Breast epithelium (tissue), 4 donors: ENCODE measurements at regions not wholly inside any gene's neighbourhood (a gene's known extent, or its start where the extent isn't known, plus 50 kb on each side); places are given as distances from the start of the nearest gene placed in this dataset.
"Not testable (repeated sequence)": the region's sequence is repeated elsewhere in the genome, so short reads cannot be mapped to it uniquely, and the experiment has no call there.

ENCODE experiments used
- DNase-seq, 2 donors: peaks; one replicate each; pipeline ENCODE4 v3.0.0-alpha.2; 2019; ENCODE audit warnings: low spot score in 2 of 2
- H3K27ac ChIP-seq, 2 donors: fragments of 200-600 bp; sonication (generic) in 1 of 2; one replicate each; pipeline ENCODE4 v1.5.1; 2016 to 2019; ENCODE audit warnings: mild to moderate bottlenecking in 1 of 2
- H3K27me3 ChIP-seq, 2 donors: fragments of 200-600 bp; sonication (generic) in 1 of 2; one replicate each; pipeline versions ENCODE4 v1.5.1 to v1.6.0; 2017 to 2019; ENCODE audit warnings: control low read depth in 1 of 2, mild to moderate bottlenecking in 1 of 2
- H3K36me3 ChIP-seq: fragments of 200-600 bp; one replicate; pipeline ENCODE4 v1.5.1; 2019
- H3K4me1 ChIP-seq, 2 donors: fragments of 200-600 bp; sonication (generic); one replicate each; pipeline ENCODE4 v1.5.1; 2016 to 2019; ENCODE audit warnings: control low read depth in 1 of 2
- H3K4me3 ChIP-seq, 3 donors: fragments of 200-600 bp; sonication (generic); 1 replicate in 2 of 3; 2 replicates in 1 of 3; pipeline ENCODE4 v1.5.1; 2016 to 2019; ENCODE audit warnings: mild to moderate bottlenecking in 3 of 3, moderate library complexity in 2 of 3
- H3K9me3 ChIP-seq, 2 donors: fragments of 200-600 bp; sonication (generic) in 1 of 2; one replicate each; pipeline ENCODE4 v1.5.1; 2016 to 2019; ENCODE audit warnings: control low read depth in 1 of 2
- POLR2A ChIP-seq: fragments of 450-650 bp; IDR thresholded peaks from one replicate; pipeline ENCODE4 v1.6.1; 2016; ENCODE audit warnings: antibody characterized with exemption, mild to moderate bottlenecking, moderate library complexity
- POLR2AphosphoS5 ChIP-seq, 3 donors: sonication (generic); formaldehyde crosslinking; IDR thresholded peaks; one replicate each; pipeline ENCODE4 v1.6.1; 2017; ENCODE audit warnings: antibody characterized with exemption in 3 of 3
- intact Hi-C: fragments of 100-400 bp; cut with DNase I; formaldehyde crosslinking; loops from one replicate; pipeline ENCODE4 v1.15.1; 2023; ENCODE audit warnings: low total_unique reads
- TF ChIP-seq, protein P1 (sequence below), 3 donors: fragments of 450-650 bp; IDR thresholded peaks; one replicate each; pipeline ENCODE4 v1.5.1; 2016 to 2017; ENCODE audit warnings: antibody characterized with exemption in 3 of 3, mild to moderate bottlenecking in 3 of 3, moderate library complexity in 3 of 3

- no peak for DNase-seq
- H3K9me3 ChIP-seq: no peaks in the 10 kb centered on the region
- TF ChIP-seq POLR2AphosphoS5 (IDR thresholded peaks at IDR 0.05) (no peak), POLR2A (no peak)
- TF ChIP-seq, protein P1, sequence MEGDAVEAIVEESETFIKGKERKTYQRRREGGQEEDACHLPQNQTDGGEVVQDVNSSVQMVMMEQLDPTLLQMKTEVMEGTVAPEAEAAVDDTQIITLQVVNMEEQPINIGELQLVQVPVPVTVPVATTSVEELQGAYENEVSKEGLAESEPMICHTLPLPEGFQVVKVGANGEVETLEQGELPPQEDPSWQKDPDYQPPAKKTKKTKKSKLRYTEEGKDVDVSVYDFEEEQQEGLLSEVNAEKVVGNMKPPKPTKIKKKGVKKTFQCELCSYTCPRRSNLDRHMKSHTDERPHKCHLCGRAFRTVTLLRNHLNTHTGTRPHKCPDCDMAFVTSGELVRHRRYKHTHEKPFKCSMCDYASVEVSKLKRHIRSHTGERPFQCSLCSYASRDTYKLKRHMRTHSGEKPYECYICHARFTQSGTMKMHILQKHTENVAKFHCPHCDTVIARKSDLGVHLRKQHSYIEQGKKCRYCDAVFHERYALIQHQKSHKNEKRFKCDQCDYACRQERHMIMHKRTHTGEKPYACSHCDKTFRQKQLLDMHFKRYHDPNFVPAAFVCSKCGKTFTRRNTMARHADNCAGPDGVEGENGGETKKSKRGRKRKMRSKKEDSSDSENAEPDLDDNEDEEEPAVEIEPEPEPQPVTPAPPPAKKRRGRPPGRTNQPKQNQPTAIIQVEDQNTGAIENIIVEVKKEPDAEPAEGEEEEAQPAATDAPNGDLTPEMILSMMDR (IDR thresholded peaks at IDR 0.05): no peak
- H3K4me3 ChIP-seq: no peak overlapping the region
- no peaks in the 10 kb centered on the region for H3K36me3 ChIP-seq
- H3K27ac ChIP-seq: no peak overlapping the region
- no peaks in the 10 kb centered on the region for H3K4me1 ChIP-seq
- no peaks in the 10 kb centered on the region for H3K27me3 ChIP-seq
- intact Hi-C loops: no loop called here
These were observed 102.9 kb upstream of the LRPAP1 start for GRCh38 chr4:3634894-3635820.

DNA sequence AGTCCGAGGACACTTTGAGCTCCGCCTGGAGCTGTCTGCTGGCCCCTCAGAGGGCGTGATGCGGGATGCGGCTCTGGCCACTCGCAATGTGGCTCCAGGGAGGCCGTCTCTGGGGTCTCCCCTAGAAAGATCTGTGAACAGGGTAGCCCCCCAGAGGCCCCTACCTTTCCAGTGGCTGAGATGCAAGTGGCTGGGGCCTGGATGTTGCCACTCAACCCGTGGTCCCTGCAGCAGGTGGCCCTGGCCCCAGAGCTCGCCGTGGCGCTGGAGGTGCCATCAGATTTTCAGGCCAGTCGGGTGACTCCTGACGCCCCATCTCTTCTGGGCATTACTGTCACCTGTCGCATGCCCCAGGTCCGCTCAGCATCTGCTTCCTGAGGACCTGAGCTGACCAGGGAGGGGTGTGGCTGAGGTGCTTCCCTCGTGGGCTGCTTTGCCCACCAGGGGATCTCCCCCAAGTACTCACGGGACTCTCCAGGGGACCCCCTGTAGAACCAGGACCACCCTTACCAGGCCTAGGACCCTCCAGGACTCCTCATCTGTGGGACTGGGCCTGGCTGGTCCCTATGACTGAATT, 102.1 kb upstream of the LRPAP1 start:
- Histone ChIP-seq H3K27me3 (no peaks in the 10 kb centered on the region), H3K36me3 (no peaks in the 10 kb centered on the region), H3K27ac (no peak overlapping the region), H3K4me3 (no peak overlapping the region), H3K9me3 (no peaks in the 10 kb centered on the region), H3K4me1 (no peaks in the 10 kb centered on the region)
- no peak for TF ChIP-seq POLR2A
- TF ChIP-seq, protein P1 (IDR thresholded peaks at IDR 0.05): no peak
- TF ChIP-seq POLR2AphosphoS5 (IDR thresholded peaks at IDR 0.05): no peak
- intact Hi-C loops: no loop called here
- no peak for DNase-seq

DNA sequence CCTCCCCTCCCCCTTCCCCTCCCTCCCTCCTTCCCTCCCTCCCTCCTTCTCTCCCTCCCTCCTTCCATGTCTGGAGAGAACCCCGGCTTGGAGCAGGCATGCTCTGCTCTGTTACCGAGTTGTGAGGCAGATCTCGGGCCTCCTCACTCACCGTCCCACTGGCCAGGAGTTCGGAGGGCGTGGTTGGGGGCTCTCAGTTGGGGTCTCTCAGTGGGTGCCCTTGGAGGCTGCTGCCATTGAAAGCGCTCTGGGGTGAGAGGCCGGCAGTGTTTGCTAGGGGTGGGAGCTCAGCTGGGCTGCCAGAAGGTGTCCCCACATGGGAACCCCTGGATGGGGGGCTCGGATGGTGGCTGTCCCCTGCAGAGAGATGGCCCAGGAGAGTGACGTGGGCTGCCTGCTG, 101.1 kb upstream of the LRPAP1 start:
- H3K4me3 ChIP-seq, H3K4me1 ChIP-seq, H3K27me3 ChIP-seq, H3K36me3 ChIP-seq, H3K9me3 ChIP-seq, H3K27ac ChIP-seq, DNase-seq, intact Hi-C loops: not testable (repeated sequence)

- H3K9me3 ChIP-seq, H3K36me3 ChIP-seq, intact Hi-C loops, H3K4me1 ChIP-seq, DNase-seq, H3K4me3 ChIP-seq, H3K27me3 ChIP-seq, H3K27ac ChIP-seq: not testable (repeated sequence)
These were observed 100.6 kb upstream of the LRPAP1 start for GRCh38 chr4:3632794-3633193.

GRCh38 chr4:3631544-3632266, 99.5 kb upstream of the LRPAP1 start:
- DNase-seq, H3K4me1 ChIP-seq, H3K9me3 ChIP-seq, H3K4me3 ChIP-seq, H3K27me3 ChIP-seq, H3K36me3 ChIP-seq, intact Hi-C loops: not testable (repeated sequence)
- H3K27ac ChIP-seq: peak overlapping the region in 1 of 2 donors; percentile 3

DNA sequence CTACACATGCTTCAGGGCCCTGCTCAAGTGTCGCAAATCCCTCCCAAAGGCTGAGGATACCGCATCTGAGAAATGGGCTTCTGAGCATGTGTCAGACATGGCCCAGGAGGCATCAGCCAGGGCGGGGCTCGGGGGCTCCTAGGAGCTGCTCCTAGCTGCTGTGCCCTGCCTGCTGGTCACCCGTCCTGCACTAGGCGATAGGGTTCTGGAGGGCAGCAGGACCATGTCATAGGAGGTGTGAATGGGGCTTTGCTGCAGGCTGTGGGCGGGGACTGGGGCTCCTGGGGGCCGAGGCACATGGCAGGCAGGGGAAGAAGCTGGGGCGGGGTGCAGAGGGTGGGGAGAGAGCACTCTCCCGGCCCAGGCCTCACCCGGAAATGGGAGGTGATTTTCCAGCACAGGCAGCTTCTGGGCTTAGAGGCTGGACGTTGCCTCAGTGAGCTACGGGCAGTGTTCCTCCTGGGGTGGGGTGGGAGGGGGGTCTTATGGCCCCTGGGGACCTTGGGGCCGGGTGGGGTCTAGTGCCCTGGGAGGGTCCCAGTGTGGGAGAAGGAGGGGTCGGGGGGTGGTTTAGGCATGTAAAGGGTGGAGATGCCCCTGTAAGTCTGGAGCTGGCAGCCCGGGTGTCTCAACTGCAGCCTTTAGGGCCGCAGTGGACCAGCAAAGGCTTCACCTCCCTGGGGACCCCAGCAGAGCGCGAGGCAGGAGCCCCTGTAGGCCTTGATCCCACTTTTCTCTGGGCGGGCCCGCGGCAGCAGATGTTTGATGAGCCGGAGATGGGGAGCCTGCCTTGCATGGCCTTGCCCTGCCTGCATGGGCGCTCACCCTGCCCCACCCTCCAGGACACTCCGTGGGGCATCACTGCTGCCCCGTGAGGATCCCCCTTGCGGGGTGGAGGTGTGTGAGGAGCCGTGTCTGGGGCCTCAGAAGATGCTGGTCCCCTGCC, 98.6 kb upstream of the LRPAP1 start:
- DNase-seq: no peak
- intact Hi-C loops: no loop called here
- peaks cover 0 to 4% of the 10 kb centered on the region in 2 donors for H3K9me3 ChIP-seq
- no peak overlapping the region for H3K4me3 ChIP-seq
- no peak overlapping the region for H3K27ac ChIP-seq
- H3K4me1 ChIP-seq: no peaks in the 10 kb centered on the region
- H3K27me3 ChIP-seq: peaks cover 0 to 11% of the 10 kb centered on the region in 2 donors
- no peaks in the 10 kb centered on the region for H3K36me3 ChIP-seq
- TF ChIP-seq, protein P1 (IDR thresholded peaks at IDR 0.05): no peak
- TF ChIP-seq POLR2AphosphoS5 (IDR thresholded peaks at IDR 0.05) (no peak), POLR2A (no peak)
